Endothelial cell of umbilical vein (primary cell): ENCODE measurements at regions not wholly inside any gene's neighbourhood (a gene's known extent, or its start where the extent isn't known, plus 50 kb on each side); places are given as distances from the start of the nearest gene placed in this dataset.

Source experiments
- CTCF ChIP-seq, 2 donors: IDR thresholded peaks; 1 replicate in 1 of 2; 2 replicates in 1 of 2; pipeline ENCODE4 v1.5.1; 2011; ENCODE audit warnings: low read length in 2 of 2, mild to moderate bottlenecking in 2 of 2, moderate library complexity in 2 of 2, control low read depth in 1 of 2, inconsistent platforms in 1 of 2, low read depth in 1 of 2; ENCODE audit not compliant: insufficient read depth in 1 of 2; ENCODE audit errors: extremely low read depth in 1 of 2
- EZH2 ChIP-seq: IDR thresholded peaks from 2 replicates; pipeline ENCODE4 v1.6.1; 2012; ENCODE audit warnings: borderline replicate concordance, low read depth, mild to moderate bottlenecking, moderate library complexity, low read length, inconsistent platforms; ENCODE audit not compliant: severe bottlenecking
- MYC ChIP-seq: IDR thresholded peaks from one replicate; pipeline ENCODE4 v1.6.1; 2011; ENCODE audit warnings: mild to moderate bottlenecking, low read depth, low read length
- POLR2A ChIP-seq: IDR thresholded peaks from 2 replicates; pipeline ENCODE4 v1.6.1; 2012; ENCODE audit warnings: low read depth, mild to moderate bottlenecking, control low read depth, low read length

GRCh38 chrY:7496001-7496400, 584.4 kb upstream of the AMELY start:
- TF ChIP-seq CTCF (IDR thresholded peaks at IDR 0.05; ENCODE audit: extremely low read depth in 1 of 2, insufficient read depth in 1 of 2, low read depth in 1 of 2, low read length in 2 of 2) (no peak), MYC (no peak), EZH2 (no peak), POLR2A (no peak)
